Neural progenitor cell (in vitro differentiated cells): ENCODE measurements at regions not wholly inside any gene's neighbourhood (a gene's known extent, or its start where the extent isn't known, plus 50 kb on each side); places are given as distances from the start of the nearest gene placed in this dataset.
"Not testable (repeated sequence)": the region's sequence is repeated elsewhere in the genome, so short reads cannot be mapped to it uniquely, and the experiment has no call there.

Experiments used
- DNase-seq: peaks from one replicate; pipeline ENCODE4 v3.0.0-alpha.2; 2016; ENCODE audit warnings: low spot score
- H2AFZ ChIP-seq: fragments of 200-600 bp; sonication (generic); replicated peaks from 2 replicates; pipeline ENCODE4 v1.6.1; 2016; ENCODE audit warnings: antibody characterized with exemption
- H3F3A ChIP-seq: fragments of 200-600 bp; sonication (generic); 2 replicates; pipeline ENCODE4 v1.6.1; 2016; ENCODE audit warnings: antibody characterized with exemption, low read depth
- H3K27ac ChIP-seq: fragments of 200-600 bp; sonication (generic); 2 replicates; pipeline ENCODE4 v1.5.1; 2016; ENCODE audit warnings: mild to moderate bottlenecking
- H3K27me3 ChIP-seq: fragments of 200-600 bp; sonication (generic); 2 replicates; pipeline ENCODE4 v1.6.1; 2016; ENCODE audit warnings: mild to moderate bottlenecking, moderate library complexity
- H3K36me3 ChIP-seq: fragments of 200-600 bp; sonication (generic); 2 replicates; pipeline ENCODE4 v1.5.1; 2016
- H3K4me1 ChIP-seq: fragments of 200-600 bp; sonication (generic); 2 replicates; pipeline ENCODE4 v1.6.1; 2016; ENCODE audit warnings: mixed run types
- H3K4me2 ChIP-seq: fragments of 200-600 bp; sonication (generic); 2 replicates; pipeline ENCODE4 v1.6.1; 2016
- H3K4me3 ChIP-seq: fragments of 200-600 bp; sonication (generic); 2 replicates; pipeline ENCODE4 v1.5.1; 2016
- H3K79me2 ChIP-seq: fragments of 200-600 bp; sonication (generic); 2 replicates; pipeline ENCODE4 v1.6.1; 2016; ENCODE audit warnings: low read depth
- H3K9ac ChIP-seq: fragments of 200-600 bp; sonication (generic); 2 replicates; pipeline ENCODE4 v1.6.1; 2016
- H3K9me3 ChIP-seq: fragments of 200-600 bp; sonication (generic); 2 replicates; pipeline ENCODE4 v1.5.1; 2016; ENCODE audit warnings: low read depth
- H4K20me1 ChIP-seq: fragments of 200-600 bp; sonication (generic); 2 replicates; pipeline ENCODE4 v1.6.1; 2016; ENCODE audit warnings: low read depth
- H3K27ac Mint-ChIP-seq: 3 replicates; pipeline ENCODE4 v1.8.0; 2021; ENCODE audit warnings: mixed read lengths
- H3K27me3 Mint-ChIP-seq: 2 replicates; pipeline ENCODE4 v1.8.0; 2022; ENCODE audit warnings: low read depth, mild to moderate bottlenecking, inconsistent platforms, moderate library complexity, mixed read lengths; ENCODE audit not compliant: insufficient read depth
- H3K36me3 Mint-ChIP-seq: 3 replicates; pipeline ENCODE4 v1.8.0; 2021; ENCODE audit warnings: mixed read lengths
- H3K4me1 Mint-ChIP-seq: 3 replicates; pipeline ENCODE4 v1.8.0; 2021; ENCODE audit warnings: mixed read lengths
- H3K4me3 Mint-ChIP-seq: 3 replicates; pipeline ENCODE4 v1.8.0; 2021; ENCODE audit warnings: mild to moderate bottlenecking, moderate library complexity, mixed read lengths
- H3K9me3 Mint-ChIP-seq: 3 replicates; pipeline ENCODE4 v1.8.0; 2020; ENCODE audit warnings: mixed read lengths
- EZH2 ChIP-seq: fragments of 200-600 bp; sonication (generic); IDR thresholded peaks from 2 replicates; pipeline ENCODE4 v1.6.1; 2017; ENCODE audit warnings: antibody characterized with exemption, mild to moderate bottlenecking, moderate library complexity
- EZH2phosphoT487 ChIP-seq: fragments of 200-600 bp; sonication (generic); IDR thresholded peaks from 2 replicates; pipeline ENCODE4 v1.6.1; 2017; ENCODE audit warnings: antibody characterized with exemption
- TF ChIP-seq, protein P1 (sequence below): fragments of 200-600 bp; sonication (generic); IDR thresholded peaks from 2 replicates; pipeline ENCODE4 v1.5.1; 2017; ENCODE audit warnings: antibody characterized with exemption, mild to moderate bottlenecking

- H3K27ac ChIP-seq, result no peak overlapping the region
- no peak overlapping the region for H3K4me2 ChIP-seq
- no peak overlapping the region for H3K4me3 Mint-ChIP-seq
- H3K27ac Mint-ChIP-seq, result no peak overlapping the region
- H3K4me3 ChIP-seq, result no peak overlapping the region
- H3K27me3 ChIP-seq, result no peaks in the 10 kb centered on the region
- no peaks in the 10 kb centered on the region for H3K36me3 Mint-ChIP-seq
- peaks cover 8% of the 10 kb centered on the region for H3K9me3 Mint-ChIP-seq
- no peaks in the 10 kb centered on the region for H3K9me3 ChIP-seq
- H3K9ac ChIP-seq, result no peak overlapping the region
- H3K36me3 ChIP-seq, result no peaks in the 10 kb centered on the region
- peaks cover 2% of the 10 kb centered on the region for H3K27me3 Mint-ChIP-seq
- DNase-seq, result no peak
- no peaks in the 10 kb centered on the region for H3K4me1 ChIP-seq
- H3K4me1 Mint-ChIP-seq, result no peaks in the 10 kb centered on the region
- H3K79me2 ChIP-seq, result no peaks in the 10 kb centered on the region
- TF ChIP-seq, protein P1, sequence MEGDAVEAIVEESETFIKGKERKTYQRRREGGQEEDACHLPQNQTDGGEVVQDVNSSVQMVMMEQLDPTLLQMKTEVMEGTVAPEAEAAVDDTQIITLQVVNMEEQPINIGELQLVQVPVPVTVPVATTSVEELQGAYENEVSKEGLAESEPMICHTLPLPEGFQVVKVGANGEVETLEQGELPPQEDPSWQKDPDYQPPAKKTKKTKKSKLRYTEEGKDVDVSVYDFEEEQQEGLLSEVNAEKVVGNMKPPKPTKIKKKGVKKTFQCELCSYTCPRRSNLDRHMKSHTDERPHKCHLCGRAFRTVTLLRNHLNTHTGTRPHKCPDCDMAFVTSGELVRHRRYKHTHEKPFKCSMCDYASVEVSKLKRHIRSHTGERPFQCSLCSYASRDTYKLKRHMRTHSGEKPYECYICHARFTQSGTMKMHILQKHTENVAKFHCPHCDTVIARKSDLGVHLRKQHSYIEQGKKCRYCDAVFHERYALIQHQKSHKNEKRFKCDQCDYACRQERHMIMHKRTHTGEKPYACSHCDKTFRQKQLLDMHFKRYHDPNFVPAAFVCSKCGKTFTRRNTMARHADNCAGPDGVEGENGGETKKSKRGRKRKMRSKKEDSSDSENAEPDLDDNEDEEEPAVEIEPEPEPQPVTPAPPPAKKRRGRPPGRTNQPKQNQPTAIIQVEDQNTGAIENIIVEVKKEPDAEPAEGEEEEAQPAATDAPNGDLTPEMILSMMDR, result no peak
- TF ChIP-seq EZH2phosphoT487 (no peak), EZH2 (no peak)
- H3F3A ChIP-seq, result no peaks in the 10 kb centered on the region
- H4K20me1 ChIP-seq, result no peaks in the 10 kb centered on the region
- no peak overlapping the region for H2AFZ ChIP-seq
Measured at GRCh38 chr7:123323689-123324088, 123.9 kb upstream of the SLC13A1 start.

GRCh38 chr7:123321578-123321977 is 121.8 kb upstream of the SLC13A1 start:
- not testable (repeated sequence) for H3K79me2 ChIP-seq, H4K20me1 ChIP-seq, H3K27ac ChIP-seq, H3K9me3 ChIP-seq, H3K36me3 ChIP-seq, H3K4me1 Mint-ChIP-seq, H3K27me3 Mint-ChIP-seq, H3K4me1 ChIP-seq, H3K36me3 Mint-ChIP-seq, H3K4me2 ChIP-seq, H3F3A ChIP-seq, H3K9me3 Mint-ChIP-seq, H2AFZ ChIP-seq, H3K4me3 ChIP-seq, DNase-seq, H3K27me3 ChIP-seq, H3K4me3 Mint-ChIP-seq, H3K9ac ChIP-seq, H3K27ac Mint-ChIP-seq

- H3K9ac ChIP-seq, result no peak overlapping the region
- H3K36me3 ChIP-seq, result no peaks in the 10 kb centered on the region
- H4K20me1 ChIP-seq, result no peaks in the 10 kb centered on the region
- no peaks in the 10 kb centered on the region for H3K79me2 ChIP-seq
- Mint-ChIP-seq H3K27me3 (no peaks in the 10 kb centered on the region), H3K36me3 (no peaks in the 10 kb centered on the region), H3K9me3 (peaks cover 8% of the 10 kb centered on the region), H3K4me1 (no peaks in the 10 kb centered on the region), H3K4me3 (no peak overlapping the region), H3K27ac (peak overlapping the region; percentile 33)
- H3F3A ChIP-seq, result no peaks in the 10 kb centered on the region
- DNase-seq, result no peak
- no peaks in the 10 kb centered on the region for H3K9me3 ChIP-seq
- H3K27ac ChIP-seq, result no peak overlapping the region
- no peaks in the 10 kb centered on the region for H3K27me3 ChIP-seq
- peak overlapping the region; percentile 17 for H2AFZ ChIP-seq
- H3K4me3 ChIP-seq, result no peak overlapping the region
- H3K4me2 ChIP-seq, result no peak overlapping the region
- H3K4me1 ChIP-seq, result peaks cover 6% of the 10 kb centered on the region
- TF ChIP-seq, protein P1, result no peak
- TF ChIP-seq EZH2phosphoT487 (no peak), EZH2 (no peak)
Measured at GRCh38 chr7:123319911-123320310, 120.1 kb upstream of the SLC13A1 start.

DNA sequence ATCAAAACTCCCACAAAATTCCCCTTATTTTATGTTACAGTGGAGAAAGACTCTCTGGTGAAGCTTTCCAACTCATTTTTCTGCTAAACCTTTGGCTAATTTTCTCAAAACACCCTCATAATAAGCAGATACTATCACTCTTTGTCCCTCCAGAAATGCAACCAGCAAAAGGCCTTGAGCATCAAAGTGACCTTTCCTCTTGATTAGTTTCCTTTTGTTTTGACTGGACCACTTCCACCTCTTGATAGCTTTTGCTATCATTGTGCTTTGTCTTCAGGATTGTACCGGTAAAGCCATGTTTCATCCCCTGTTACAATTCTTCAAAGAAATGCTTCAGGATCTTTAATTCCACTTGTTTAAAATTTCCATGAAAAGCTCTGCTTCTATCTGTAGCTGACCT is 115.1 kb upstream of the SLC13A1 start:
- Histone ChIP-seq H4K20me1 (no peaks in the 10 kb centered on the region), H3K9ac (no peak overlapping the region), H3K9me3 (no peaks in the 10 kb centered on the region), H3K27me3 (no peaks in the 10 kb centered on the region), H2AFZ (no peak overlapping the region), H3K4me1 (peaks cover 14% of the 10 kb centered on the region), H3K27ac (no peak overlapping the region), H3K79me2 (no peaks in the 10 kb centered on the region), H3K4me2 (peak overlapping the region; percentile 51), H3K36me3 (no peaks in the 10 kb centered on the region), H3F3A (no peaks in the 10 kb centered on the region), H3K4me3 (no peak overlapping the region)
- DNase-seq, result peak; percentile 9
- Mint-ChIP-seq H3K9me3 (no peaks in the 10 kb centered on the region), H3K4me1 (no peaks in the 10 kb centered on the region), H3K4me3 (no peak overlapping the region), H3K36me3 (no peaks in the 10 kb centered on the region), H3K27ac (no peak overlapping the region), H3K27me3 (no peaks in the 10 kb centered on the region)
- TF ChIP-seq EZH2, result no peak
- TF ChIP-seq, protein P1, result no peak
- no peak for TF ChIP-seq EZH2phosphoT487
